ENCODE measurements at regions not wholly inside any gene's neighbourhood (a gene's known extent, or its start where the extent isn't known, plus 50 kb on each side); places are given as distances from the start of the nearest gene placed in this dataset.
"Not testable (repeated sequence)": the region's sequence is repeated elsewhere in the genome, so short reads cannot be mapped to it uniquely, and the experiment has no call there.

GRCh38 chr3:44171891-44172290 is 69.8 kb upstream of the TOPAZ1 start:
- Histone ChIP-seq H3K9ac (no peak overlapping the region), H3K9me3 (ENCODE audit: low read depth) (no peaks in the 10 kb centered on the region), H3F3A (ENCODE audit: insufficient read depth) (no peaks in the 10 kb centered on the region), H3K4me1 (ENCODE audit: insufficient read depth) (no peaks in the 10 kb centered on the region), H3K4me2 (ENCODE audit: unreplicated experiment) (no peak overlapping the region), H4K20me1 (ENCODE audit: insufficient read depth) (no peaks in the 10 kb centered on the region), H3K27me3 (replicated peaks; ENCODE audit: insufficient read depth) (0 out of 2 replicates have a peak, but pooled peaks cover 4% of the 10 kb centered on the region), H2AFZ (no peak overlapping the region), H3K9me2 (ENCODE audit: insufficient read depth) (no peaks in the 10 kb centered on the region), H3K27ac (no peak overlapping the region), H3K79me2 (ENCODE audit: insufficient read depth) (no peaks in the 10 kb centered on the region), H3K4me3 (no peak overlapping the region), H3K36me3 (ENCODE audit: low read depth) (no peaks in the 10 kb centered on the region)
- WGBS, 2 experiments (ENCODE audit: low coverage in 1 of 2, low lambda C conversion rate in 2 of 2, missing lambda C conversion rate in 2 of 2), result 63 to 68% methylated on average over 4 of the region's 4 CpGs
- TF ChIP-seq EZH2 (IDR thresholded peaks at IDR 0.05; ENCODE audit: insufficient read depth, poor library complexity, severe bottlenecking), result no peak
- no peak for TF ChIP-seq EZH2phosphoT487 (IDR thresholded peaks at IDR 0.05; ENCODE audit: insufficient read depth, low read depth)
- in situ Hi-C loops (cut with MboI), result no loop called here
- no peak for DNase-seq

- H3K4me1 ChIP-seq (ENCODE audit: insufficient read depth); H3K27ac ChIP-seq; DNase-seq; H3K4me2 ChIP-seq (ENCODE audit: unreplicated experiment); H3K27me3 ChIP-seq (replicated peaks; ENCODE audit: insufficient read depth); H3K79me2 ChIP-seq (ENCODE audit: insufficient read depth); in situ Hi-C loops (cut with MboI); H2AFZ ChIP-seq; H3K4me3 ChIP-seq; H3K36me3 ChIP-seq (ENCODE audit: low read depth); H3K9ac ChIP-seq; H4K20me1 ChIP-seq (ENCODE audit: insufficient read depth); H3F3A ChIP-seq (ENCODE audit: insufficient read depth); H3K9me2 ChIP-seq (ENCODE audit: insufficient read depth); H3K9me3 ChIP-seq (ENCODE audit: low read depth): not testable (repeated sequence)
- 63 to 66% methylated on average over 8 of the region's 8 CpGs for WGBS, 2 experiments (ENCODE audit: low coverage in 1 of 2, low lambda C conversion rate in 2 of 2, missing lambda C conversion rate in 2 of 2)
Observed at GRCh38 chr3:44172701-44173100, 69.0 kb upstream of the TOPAZ1 start.

DNA sequence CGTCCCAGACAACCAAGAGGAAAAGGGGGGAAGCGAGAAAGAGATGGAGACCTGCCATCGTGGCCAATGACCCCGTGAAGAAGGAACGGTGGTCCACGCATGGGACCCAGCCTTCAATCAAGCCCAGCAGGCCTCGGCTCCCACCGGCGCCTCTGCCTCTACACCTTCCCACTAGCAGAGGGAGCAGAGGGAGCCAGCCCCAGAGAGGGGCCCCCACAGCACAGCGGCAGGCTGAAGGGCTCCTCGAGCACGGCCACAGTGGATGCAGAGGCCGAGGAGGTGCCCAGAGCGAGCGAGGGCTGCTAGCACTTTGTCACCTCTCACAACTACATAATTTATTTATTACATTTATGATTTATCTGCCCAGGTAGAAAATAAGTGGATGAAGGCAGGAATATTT is 68.4 kb upstream of the TOPAZ1 start:
- TF ChIP-seq EZH2phosphoT487 (IDR thresholded peaks at IDR 0.05; ENCODE audit: insufficient read depth, low read depth) (no peak), EZH2 (IDR thresholded peaks at IDR 0.05; ENCODE audit: insufficient read depth, poor library complexity, severe bottlenecking) (no peak)
- no peaks in the 10 kb centered on the region for H3K4me1 ChIP-seq (ENCODE audit: insufficient read depth)
- WGBS, 2 experiments (ENCODE audit: low coverage in 1 of 2, low lambda C conversion rate in 2 of 2, missing lambda C conversion rate in 2 of 2), result 68 to 75% methylated on average over 14 to 15 of the region's 15 CpGs

DNA sequence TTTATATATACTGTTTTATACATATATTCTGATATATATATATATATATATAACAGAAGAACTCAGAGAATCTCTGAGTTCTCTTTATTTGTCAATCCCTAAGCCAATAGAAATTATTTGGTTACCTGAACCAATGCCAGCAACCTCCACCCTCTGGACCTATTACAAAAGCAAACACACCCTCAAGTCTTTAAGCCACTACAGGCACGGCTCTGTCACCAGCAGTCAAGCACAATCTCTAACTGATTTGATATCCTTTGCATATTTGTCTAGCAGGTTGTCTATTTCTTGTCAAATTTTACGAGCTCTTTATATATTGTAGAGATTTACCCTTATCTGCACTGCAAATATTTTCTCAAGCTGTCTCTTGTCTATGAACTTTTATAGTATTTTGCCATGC is 66.6 kb upstream of the TOPAZ1 start:
- 13 to 16% methylated on average over 2 of the region's 2 CpGs for WGBS, 2 experiments (ENCODE audit: low coverage in 1 of 2, low lambda C conversion rate in 2 of 2, missing lambda C conversion rate in 2 of 2)
- H4K20me1 ChIP-seq (ENCODE audit: insufficient read depth), result no peaks in the 10 kb centered on the region
- H3K9ac ChIP-seq, result no peak overlapping the region
- H3K79me2 ChIP-seq (ENCODE audit: insufficient read depth), result no peaks in the 10 kb centered on the region
- TF ChIP-seq EZH2phosphoT487 (IDR thresholded peaks at IDR 0.05; ENCODE audit: insufficient read depth, low read depth), result no peak
- no peak for TF ChIP-seq EZH2 (IDR thresholded peaks at IDR 0.05; ENCODE audit: insufficient read depth, poor library complexity, severe bottlenecking)
- no peak overlapping the region for H2AFZ ChIP-seq
- H3K9me2 ChIP-seq (ENCODE audit: insufficient read depth), result no peaks in the 10 kb centered on the region
- H3K36me3 ChIP-seq (ENCODE audit: low read depth), result no peaks in the 10 kb centered on the region
- in situ Hi-C loops (cut with MboI), result loop anchor here (25.0 kb wide), 1 partner anchor 638 kb away; no protein-coding TSS in a partner anchor
- no peaks in the 10 kb centered on the region for H3K4me1 ChIP-seq (ENCODE audit: insufficient read depth)
- H3K4me2 ChIP-seq (ENCODE audit: unreplicated experiment), result no peak overlapping the region
- DNase-seq, result no peak
- H3K27ac ChIP-seq, result no peak overlapping the region
- no peak overlapping the region for H3K4me3 ChIP-seq
- H3F3A ChIP-seq (ENCODE audit: insufficient read depth), result no peaks in the 10 kb centered on the region
- 0 out of 2 replicates have a peak, but pooled peaks cover 4% of the 10 kb centered on the region for H3K27me3 ChIP-seq (replicated peaks; ENCODE audit: insufficient read depth)
- H3K9me3 ChIP-seq (ENCODE audit: low read depth), result no peaks in the 10 kb centered on the region

More for the DNA sequence above, 68.4 kb upstream of the TOPAZ1 start:
- no peaks in the 10 kb centered on the region for H3K36me3 ChIP-seq (ENCODE audit: low read depth)
- no peak overlapping the region for H3K9ac ChIP-seq
- no peak overlapping the region for H3K27ac ChIP-seq
- 0 out of 2 replicates have a peak, but pooled peaks cover 4% of the 10 kb centered on the region for H3K27me3 ChIP-seq (replicated peaks; ENCODE audit: insufficient read depth)
- H3K4me2 ChIP-seq (ENCODE audit: unreplicated experiment), result no peak overlapping the region
- H3K79me2 ChIP-seq (ENCODE audit: insufficient read depth), result no peaks in the 10 kb centered on the region
- no peak overlapping the region for H2AFZ ChIP-seq
- H3F3A ChIP-seq (ENCODE audit: insufficient read depth), result no peaks in the 10 kb centered on the region
- DNase-seq, result no peak
- in situ Hi-C loops (cut with MboI), result no loop called here
- H3K4me3 ChIP-seq, result no peak overlapping the region
- H3K9me2 ChIP-seq (ENCODE audit: insufficient read depth), result no peaks in the 10 kb centered on the region
- H3K9me3 ChIP-seq (ENCODE audit: low read depth), result no peaks in the 10 kb centered on the region
- H4K20me1 ChIP-seq (ENCODE audit: insufficient read depth), result no peaks in the 10 kb centered on the region

- Histone ChIP-seq H2AFZ (no peak overlapping the region), H3K4me2 (ENCODE audit: unreplicated experiment) (no peak overlapping the region), H3K9ac (no peak overlapping the region), H3K27ac (no peak overlapping the region), H3K36me3 (ENCODE audit: low read depth) (no peaks in the 10 kb centered on the region), H3K4me3 (no peak overlapping the region), H3K4me1 (ENCODE audit: insufficient read depth) (no peaks in the 10 kb centered on the region), H3K27me3 (replicated peaks; ENCODE audit: insufficient read depth) (peaks cover 20% of the 10 kb centered on the region), H4K20me1 (ENCODE audit: insufficient read depth) (no peaks in the 10 kb centered on the region), H3F3A (ENCODE audit: insufficient read depth) (no peaks in the 10 kb centered on the region), H3K79me2 (ENCODE audit: insufficient read depth) (no peaks in the 10 kb centered on the region), H3K9me3 (ENCODE audit: low read depth) (no peaks in the 10 kb centered on the region), H3K9me2 (ENCODE audit: insufficient read depth) (no peaks in the 10 kb centered on the region)
- no peak for DNase-seq
- no peak for TF ChIP-seq EZH2phosphoT487 (IDR thresholded peaks at IDR 0.05; ENCODE audit: insufficient read depth, low read depth)
- TF ChIP-seq EZH2 (IDR thresholded peaks at IDR 0.05; ENCODE audit: insufficient read depth, poor library complexity, severe bottlenecking), result no peak
- in situ Hi-C loops (cut with MboI), result loop anchor here (25.0 kb wide), 1 partner anchor 642 kb away; no protein-coding TSS in a partner anchor
- 39 to 40% methylated on average over 4 of the region's 4 CpGs for WGBS, 2 experiments (ENCODE audit: low coverage in 1 of 2, low lambda C conversion rate in 2 of 2, missing lambda C conversion rate in 2 of 2)
Observed at GRCh38 chr3:44179246-44179645, 62.4 kb upstream of the TOPAZ1 start.

Measured in GM23248 (cell line).